Activated CD8-positive, alpha-beta memory T cell treated with anti-CD3 and anti-CD28 coated beads, Interleukin-2, amount 50 U/mL, for 24 hours (primary cell): ENCODE measurements at regions not wholly inside any gene's neighbourhood (a gene's known extent, or its start where the extent isn't known, plus 50 kb on each side); places are given as distances from the start of the nearest gene placed in this dataset.

Source experiments
- DNase-seq: peaks from one replicate; pipeline ENCODE4 v3.0.0-alpha.2; 2020; ENCODE audit errors: extremely low read depth

DNA sequence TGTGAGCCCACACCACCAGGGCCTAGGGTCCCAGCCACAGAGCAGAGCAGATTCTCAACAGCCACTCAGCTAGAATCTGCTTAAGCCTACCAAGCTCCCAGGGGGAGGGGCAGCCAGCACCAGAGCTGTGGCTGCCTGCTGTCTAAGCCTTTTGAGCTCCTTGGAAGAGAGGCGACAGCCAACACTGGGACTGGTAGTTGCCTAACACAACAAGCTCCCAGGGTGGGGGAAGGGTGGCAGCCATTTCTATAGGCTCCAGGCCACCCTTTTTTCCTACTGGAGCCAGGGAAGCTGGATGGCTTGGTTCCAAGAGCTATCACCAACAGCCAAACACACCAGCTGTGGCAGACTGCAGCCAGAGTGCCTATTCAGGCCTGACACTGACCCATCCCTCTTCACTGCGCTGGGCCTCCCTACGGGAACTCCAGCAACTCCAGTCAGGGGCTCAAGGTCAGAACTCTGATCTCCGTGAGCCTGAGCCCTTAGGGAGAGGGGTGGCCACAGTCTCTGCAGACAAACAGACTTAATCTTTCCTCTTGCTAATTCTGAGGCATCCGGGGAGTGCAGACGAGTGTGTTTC, 1824.3 kb upstream of the CELF4 start:
- no peak for DNase-seq

GRCh38 chr18:39380866-39381265, 1815.3 kb upstream of the CELF4 start:
- no peak for DNase-seq

- DNase-seq = no peak
These were observed 1814.7 kb upstream of the CELF4 start for GRCh38 chr18:39380186-39380725.

DNA sequence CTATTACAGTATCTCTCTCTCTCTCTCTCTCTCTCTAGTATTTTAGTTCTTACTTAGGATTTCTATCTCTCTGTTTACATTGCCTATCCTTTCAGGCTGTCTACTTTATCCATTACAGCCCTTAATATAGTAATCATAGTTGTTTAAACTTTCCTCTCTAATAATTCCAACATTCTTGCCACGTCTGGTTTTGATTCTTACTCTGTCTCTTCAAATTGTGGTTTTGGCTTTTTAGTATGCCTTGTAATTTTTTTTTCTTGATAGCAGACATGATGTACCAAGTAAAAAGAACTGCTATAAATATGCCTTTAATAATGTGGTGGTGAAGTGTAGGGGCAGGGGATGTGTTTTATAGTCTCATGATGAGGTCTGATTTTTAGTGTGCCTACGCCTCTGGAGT, 1809.5 kb upstream of the CELF4 start:
- DNase-seq = no peak

- DNase-seq = no peak
These were observed 1806.4 kb upstream of the CELF4 start for GRCh38 chr18:39371996-39372395.

- DNase-seq = no peak
These were observed 1801.1 kb upstream of the CELF4 start for GRCh38 chr18:39366656-39367055.

GRCh38 chr18:39365836-39366485, 1800.4 kb upstream of the CELF4 start:
- no peak for DNase-seq

- DNase-seq = no peak
These were observed 1794.5 kb upstream of the CELF4 start for GRCh38 chr18:39360072-39360471.

- no peak for DNase-seq
These were observed 1794.0 kb upstream of the CELF4 start for GRCh38 chr18:39359636-39360035.

DNA sequence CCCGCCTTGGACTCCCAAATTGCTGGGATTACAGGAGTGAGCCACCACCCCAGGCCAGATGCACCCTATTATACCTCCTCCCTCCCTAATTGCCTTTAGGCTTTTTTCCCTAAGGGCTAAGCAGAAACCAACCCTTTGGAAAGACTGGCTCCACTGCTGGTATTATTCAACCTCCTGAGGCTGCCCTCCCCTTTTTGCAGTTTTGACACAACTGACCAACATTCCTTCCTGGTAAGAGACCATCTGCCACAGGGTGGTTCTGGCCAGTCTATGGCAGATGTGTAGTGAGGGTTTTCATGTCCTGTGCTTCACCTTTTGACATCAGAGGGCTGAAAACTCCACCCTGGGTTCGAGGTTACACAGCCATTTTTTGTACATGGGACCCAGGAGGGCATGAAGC, 1785.3 kb upstream of the CELF4 start:
- no peak for DNase-seq

GRCh38 chr18:39349801-39350200, 1784.2 kb upstream of the CELF4 start:
- no peak for DNase-seq

DNA sequence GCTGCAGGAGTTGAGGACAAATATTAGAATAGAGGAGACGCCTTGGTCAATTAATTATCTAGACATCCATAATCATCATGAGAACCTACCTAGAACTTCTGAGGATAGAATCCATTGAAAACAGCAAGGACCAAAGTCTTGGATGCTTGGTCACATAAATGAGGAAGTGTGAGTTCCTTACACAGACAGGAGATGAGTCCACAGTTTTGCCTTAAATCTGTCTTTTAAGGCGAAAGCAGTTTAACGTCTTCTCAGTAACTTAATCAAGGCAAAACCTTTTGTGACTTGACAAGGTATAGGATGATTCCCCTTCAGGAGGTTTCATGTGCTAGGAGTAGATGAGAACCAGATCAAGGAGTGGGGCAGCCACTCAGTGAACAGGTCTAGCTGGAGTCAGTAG, 1783.2 kb upstream of the CELF4 start:
- no peak for DNase-seq

DNA sequence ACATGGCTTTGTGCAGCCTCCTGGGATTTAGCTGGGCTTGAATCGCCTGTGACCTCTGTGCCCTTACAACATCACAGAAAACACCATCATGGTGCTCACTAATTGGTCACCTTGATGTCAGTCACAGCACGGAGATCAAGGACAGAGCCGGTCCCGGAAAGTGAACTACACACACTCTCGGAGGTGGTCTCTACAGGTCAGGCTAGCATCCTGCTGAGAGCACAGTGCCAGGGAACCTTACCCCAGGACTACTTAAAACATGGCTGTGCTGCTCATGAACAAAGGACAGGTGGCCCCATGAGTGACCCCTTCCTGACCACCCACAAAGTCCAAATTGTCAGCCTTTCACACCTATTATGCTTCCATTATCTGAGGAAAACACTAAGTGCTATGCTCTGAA, 1782.1 kb upstream of the CELF4 start:
- DNase-seq = no peak

GRCh38 chr18:39346916-39347315, 1781.3 kb upstream of the CELF4 start:
- DNase-seq = no peak

GRCh38 chr18:39345321-39345720, 1779.7 kb upstream of the CELF4 start:
- DNase-seq = no peak

DNA sequence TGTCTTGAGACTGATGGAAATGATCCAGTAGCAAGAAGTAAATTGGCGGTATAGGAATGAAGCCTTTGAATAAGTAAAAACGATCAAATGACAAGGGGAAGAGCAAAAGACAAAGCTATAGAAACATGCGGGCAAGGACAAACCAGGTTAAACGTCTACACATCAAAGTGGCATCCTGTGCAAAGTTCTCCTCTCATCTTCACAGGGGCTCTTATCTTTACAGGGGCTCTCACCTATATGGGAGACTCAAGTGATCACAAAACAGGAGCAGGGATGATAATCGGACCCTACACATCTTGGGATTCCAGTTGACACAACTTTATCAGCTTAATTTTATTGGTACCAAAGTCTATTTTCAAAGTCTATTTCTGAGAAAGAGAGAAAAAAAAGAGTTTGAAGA, 1778.9 kb upstream of the CELF4 start:
- no peak for DNase-seq

GRCh38 chr18:39341129-39341528, 1775.5 kb upstream of the CELF4 start:
- no peak for DNase-seq

DNA sequence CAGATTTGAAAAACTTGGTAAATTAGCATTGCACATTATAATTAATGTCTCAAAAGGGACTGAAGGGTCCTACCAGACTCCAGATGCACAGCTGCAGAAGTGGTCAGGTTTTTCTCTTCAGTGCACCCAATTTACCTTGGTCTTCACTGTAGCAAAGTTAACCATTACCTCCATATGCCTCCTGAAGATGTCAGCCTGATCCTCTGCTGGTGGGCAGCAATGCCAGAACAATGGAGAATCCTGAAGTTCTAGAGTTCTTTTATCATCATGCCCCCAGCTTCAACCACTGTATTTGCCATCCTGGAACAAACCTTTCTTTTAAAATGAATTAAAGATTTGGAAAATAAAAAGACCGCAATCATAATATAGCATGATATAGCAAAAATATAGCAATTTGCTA, 1774.8 kb upstream of the CELF4 start:
- no peak for DNase-seq

GRCh38 chr18:39329496-39330275, 1764.1 kb upstream of the CELF4 start:
- no peak for DNase-seq

DNA sequence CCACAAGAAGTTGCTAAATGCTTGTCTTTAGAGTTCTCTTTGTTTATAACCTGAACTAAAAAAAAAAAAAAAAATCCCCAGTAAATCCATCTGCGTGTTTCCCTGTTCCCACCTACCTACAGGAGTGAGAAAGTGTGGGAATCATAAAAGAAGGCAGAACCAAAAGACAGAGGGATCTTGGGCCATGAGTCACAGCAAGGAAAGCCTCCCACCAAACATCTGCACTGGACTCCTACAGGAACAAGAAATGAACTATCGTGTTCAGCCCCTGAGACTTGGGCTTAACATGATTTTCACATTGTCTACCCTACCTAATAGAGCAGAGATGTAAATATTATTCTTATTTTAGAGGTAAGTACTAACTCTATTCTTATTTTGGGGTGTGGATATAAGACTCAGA, 1761.2 kb upstream of the CELF4 start:
- no peak for DNase-seq

GRCh38 chr18:39325973-39326372, 1760.4 kb upstream of the CELF4 start:
- no peak for DNase-seq

GRCh38 chr18:39319141-39319540, 1753.5 kb upstream of the CELF4 start:
- DNase-seq = no peak

DNA sequence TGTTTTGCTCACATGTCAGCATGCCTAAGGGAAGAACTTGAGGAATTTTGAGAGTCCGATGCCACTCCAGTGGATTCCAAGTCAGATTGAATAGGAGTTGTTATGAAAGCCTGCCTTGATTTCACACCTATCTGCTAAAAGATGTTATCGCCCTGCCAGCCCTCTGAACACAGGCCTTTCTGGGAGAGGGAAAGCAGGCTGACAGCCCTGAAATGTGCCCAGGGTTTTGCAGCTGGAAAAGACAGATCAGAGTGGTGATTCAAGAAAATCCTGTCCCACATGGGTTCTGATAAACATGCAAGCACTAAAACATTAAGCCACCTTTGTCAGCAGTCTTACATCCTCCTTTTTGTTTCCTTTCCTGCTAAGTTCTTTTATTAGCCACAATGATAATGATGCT, 1752.9 kb upstream of the CELF4 start:
- no peak for DNase-seq
